Hepatocyte (in vitro differentiated cells): ENCODE measurements at regions not wholly inside any gene's neighbourhood (a gene's known extent, or its start where the extent isn't known, plus 50 kb on each side); places are given as distances from the start of the nearest gene placed in this dataset.

Experiments used
- DNase-seq: peaks from one replicate; pipeline ENCODE4 v3.0.0-alpha.2; 2016; ENCODE audit warnings: low spot score
- H2AFZ ChIP-seq: fragments of 200-600 bp; sonication (generic); 2 replicates; pipeline ENCODE4 v1.6.0; 2016; ENCODE audit warnings: antibody characterized with exemption, mild to moderate bottlenecking
- H3K27ac ChIP-seq: fragments of 200-600 bp; sonication (generic); 2 replicates; pipeline ENCODE4 v1.5.1; 2016; ENCODE audit warnings: mild to moderate bottlenecking
- H3K27me3 ChIP-seq: fragments of 200-600 bp; sonication (generic); 2 replicates; pipeline ENCODE4 v1.6.1; 2016
- H3K36me3 ChIP-seq: fragments of 200-600 bp; sonication (generic); replicated peaks from 2 replicates; pipeline ENCODE4 v1.5.1; 2016; ENCODE audit warnings: low read depth; ENCODE audit not compliant: insufficient read depth
- H3K4me1 ChIP-seq: fragments of 200-600 bp; sonication (generic); 2 replicates; pipeline ENCODE4 v1.5.1; 2016; ENCODE audit warnings: mild to moderate bottlenecking, moderate library complexity; ENCODE audit not compliant: insufficient read depth
- H3K4me2 ChIP-seq: fragments of 200-600 bp; sonication (generic); 2 replicates; pipeline ENCODE4 v1.6.0; 2016
- H3K4me3 ChIP-seq: fragments of 200-600 bp; sonication (generic); 2 replicates; pipeline ENCODE4 v1.5.1; 2016; ENCODE audit warnings: mild to moderate bottlenecking
- H3K79me2 ChIP-seq: fragments of 200-600 bp; sonication (generic); 2 replicates; pipeline ENCODE4 v1.6.0; 2017; ENCODE audit warnings: mild to moderate bottlenecking
- H3K9me2 ChIP-seq: fragments of 200-600 bp; sonication (generic); replicated peaks from 2 replicates; pipeline ENCODE4 v1.6.0; 2017; ENCODE audit warnings: mild to moderate bottlenecking; ENCODE audit not compliant: insufficient read depth
- H3K9me3 ChIP-seq: fragments of 200-600 bp; sonication (generic); 2 replicates; pipeline ENCODE4 v1.5.1; 2016; ENCODE audit warnings: low read depth, mild to moderate bottlenecking
- H4K20me1 ChIP-seq: fragments of 200-600 bp; sonication (generic); 2 replicates; pipeline ENCODE4 v1.6.0; 2016; ENCODE audit warnings: mild to moderate bottlenecking; ENCODE audit not compliant: insufficient read depth, poor library complexity, severe bottlenecking
- EZH2 ChIP-seq: fragments of 200-600 bp; sonication (generic); IDR thresholded peaks from 2 replicates; pipeline ENCODE4 v1.6.1; 2016; ENCODE audit warnings: antibody characterized with exemption, mild to moderate bottlenecking, borderline replicate concordance
- EZH2phosphoT487 ChIP-seq: fragments of 200-600 bp; sonication (generic); IDR thresholded peaks from one replicate; pipeline ENCODE4 v1.6.1; 2018; ENCODE audit warnings: antibody characterized with exemption, mild to moderate bottlenecking, low read depth, moderate library complexity; ENCODE audit not compliant: unreplicated experiment, severe bottlenecking
- WGBS: methylation state at CpG from one replicate; pipeline ENCODE4 v1.1.6; 2016; ENCODE audit warnings: low lambda C conversion rate; ENCODE audit errors: missing lambda C conversion rate; 5-methylcytosine and 5-hydroxymethylcytosine counted together
- TF ChIP-seq, protein P1 (sequence below): fragments of 200-600 bp; sonication (generic); IDR thresholded peaks from 2 replicates; pipeline ENCODE4 v1.5.1; 2016; ENCODE audit warnings: antibody characterized with exemption, mild to moderate bottlenecking; ENCODE audit not compliant: poor library complexity

DNA sequence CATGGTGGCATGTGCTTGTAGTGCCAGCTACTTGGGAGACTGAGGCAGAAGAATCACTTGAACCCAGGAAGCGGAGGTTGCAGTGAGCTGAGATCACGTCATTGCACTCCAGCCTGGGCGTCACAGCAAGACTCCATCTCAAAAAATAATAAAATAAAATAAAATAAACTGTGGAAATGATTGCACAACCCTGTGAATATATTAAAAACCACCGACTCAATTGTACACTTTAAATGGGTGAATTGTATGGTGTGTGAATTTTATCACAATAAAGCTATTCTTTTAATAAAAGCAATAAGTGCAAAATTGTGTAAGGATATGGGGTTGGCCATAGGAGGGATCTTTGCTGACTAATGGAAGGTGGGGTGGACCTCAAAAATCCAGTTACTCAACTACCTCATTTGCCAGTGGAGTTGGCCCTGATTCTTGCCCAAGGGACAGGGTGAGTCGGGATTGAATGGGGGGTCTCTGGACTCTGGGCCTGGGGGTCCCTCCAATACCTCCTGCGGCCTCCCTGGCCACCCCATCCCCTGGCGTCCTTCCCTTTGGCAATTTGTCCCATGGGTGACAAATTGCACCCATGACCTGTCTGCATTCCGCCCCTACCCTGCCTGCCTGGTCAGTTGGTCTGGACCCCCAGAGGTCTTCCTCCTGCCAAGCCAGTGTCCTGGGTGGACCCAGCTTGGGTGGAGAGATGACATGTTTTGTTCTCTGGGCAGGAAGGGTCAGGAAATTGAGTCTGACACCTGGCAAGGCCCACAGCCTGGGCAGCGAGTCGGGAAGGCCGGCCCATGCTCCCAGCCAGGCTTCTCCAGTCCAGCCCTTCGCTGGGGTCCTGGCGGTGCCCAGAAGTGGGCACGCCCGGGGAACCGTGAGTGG, 61.7 kb upstream of the ELN start:
- TF ChIP-seq EZH2phosphoT487 (no peak), EZH2 (no peak)
- TF ChIP-seq, protein P1, sequence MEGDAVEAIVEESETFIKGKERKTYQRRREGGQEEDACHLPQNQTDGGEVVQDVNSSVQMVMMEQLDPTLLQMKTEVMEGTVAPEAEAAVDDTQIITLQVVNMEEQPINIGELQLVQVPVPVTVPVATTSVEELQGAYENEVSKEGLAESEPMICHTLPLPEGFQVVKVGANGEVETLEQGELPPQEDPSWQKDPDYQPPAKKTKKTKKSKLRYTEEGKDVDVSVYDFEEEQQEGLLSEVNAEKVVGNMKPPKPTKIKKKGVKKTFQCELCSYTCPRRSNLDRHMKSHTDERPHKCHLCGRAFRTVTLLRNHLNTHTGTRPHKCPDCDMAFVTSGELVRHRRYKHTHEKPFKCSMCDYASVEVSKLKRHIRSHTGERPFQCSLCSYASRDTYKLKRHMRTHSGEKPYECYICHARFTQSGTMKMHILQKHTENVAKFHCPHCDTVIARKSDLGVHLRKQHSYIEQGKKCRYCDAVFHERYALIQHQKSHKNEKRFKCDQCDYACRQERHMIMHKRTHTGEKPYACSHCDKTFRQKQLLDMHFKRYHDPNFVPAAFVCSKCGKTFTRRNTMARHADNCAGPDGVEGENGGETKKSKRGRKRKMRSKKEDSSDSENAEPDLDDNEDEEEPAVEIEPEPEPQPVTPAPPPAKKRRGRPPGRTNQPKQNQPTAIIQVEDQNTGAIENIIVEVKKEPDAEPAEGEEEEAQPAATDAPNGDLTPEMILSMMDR = no peak
- no peak for DNase-seq

DNA sequence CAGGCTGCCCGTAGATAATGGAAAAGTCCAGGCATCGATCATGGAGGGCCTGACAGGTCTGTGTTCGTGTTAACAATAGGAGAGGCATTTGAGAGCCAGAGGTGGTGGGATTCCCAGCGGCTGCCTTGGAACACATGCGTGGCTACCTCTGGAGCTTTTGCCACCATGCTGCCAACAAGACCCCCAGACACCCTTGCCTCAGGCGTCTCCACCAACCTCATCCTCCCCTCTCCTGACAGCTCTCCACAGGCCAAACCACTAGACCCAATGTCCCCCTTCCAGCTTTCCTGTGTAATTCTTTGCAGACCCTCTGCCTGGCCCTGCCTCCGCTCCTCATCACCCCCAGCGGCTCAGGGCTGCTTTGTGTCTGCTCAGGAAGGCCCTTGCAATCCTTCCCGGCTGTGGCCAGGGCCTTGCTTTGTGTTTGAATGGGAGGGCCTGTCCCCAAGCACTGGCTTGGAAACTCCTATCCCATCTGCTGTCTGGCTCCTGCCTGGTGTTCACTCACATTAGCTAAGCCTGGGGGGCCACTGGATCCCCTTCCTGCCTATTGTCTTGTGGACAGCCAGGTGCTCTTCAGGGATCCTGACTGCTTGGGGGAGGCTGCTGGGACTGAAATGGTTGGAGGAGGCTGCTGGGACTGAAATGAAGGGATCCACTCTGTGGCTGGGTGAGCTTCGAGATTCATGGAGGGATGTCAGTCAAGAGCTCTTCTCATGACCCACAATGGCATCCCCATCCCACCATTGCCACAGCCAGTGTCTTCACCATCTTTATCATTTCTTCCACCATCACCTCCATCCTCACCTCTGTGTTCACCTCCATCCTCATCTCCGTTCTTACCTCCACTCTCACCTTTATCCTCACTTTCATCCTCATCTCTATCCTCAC, 60.8 kb upstream of the ELN start:
- peaks cover 6% of the 10 kb centered on the region for H3K9me3 ChIP-seq
- no peak overlapping the region for H3K27ac ChIP-seq
- 87% methylated on average over 10 of the region's 11 CpGs for WGBS
- no peak overlapping the region for H3K4me2 ChIP-seq
- H3K36me3 ChIP-seq = no peaks in the 10 kb centered on the region
- no peaks in the 10 kb centered on the region for H3K9me2 ChIP-seq
- no peaks in the 10 kb centered on the region for H3K27me3 ChIP-seq
- no peaks in the 10 kb centered on the region for H3K79me2 ChIP-seq
- H3K4me1 ChIP-seq = no peaks in the 10 kb centered on the region
- TF ChIP-seq EZH2phosphoT487 (no peak), EZH2 (no peak)
- TF ChIP-seq, protein P1 = no peak
- no peak overlapping the region for H3K4me3 ChIP-seq
- no peak for DNase-seq
- H4K20me1 ChIP-seq = no peaks in the 10 kb centered on the region
- H2AFZ ChIP-seq = no peak overlapping the region

More for the DNA sequence above, 61.7 kb upstream of the ELN start:
- Histone ChIP-seq H3K36me3 (no peaks in the 10 kb centered on the region), H3K9me2 (no peaks in the 10 kb centered on the region), H2AFZ (no peak overlapping the region), H3K4me3 (no peak overlapping the region), H3K9me3 (peaks cover 6% of the 10 kb centered on the region), H3K4me2 (no peak overlapping the region), H3K27me3 (no peaks in the 10 kb centered on the region), H4K20me1 (no peaks in the 10 kb centered on the region), H3K27ac (no peak overlapping the region), H3K4me1 (no peaks in the 10 kb centered on the region), H3K79me2 (no peaks in the 10 kb centered on the region)
- WGBS = 93% methylated on average over 16 of the region's 16 CpGs

DNA sequence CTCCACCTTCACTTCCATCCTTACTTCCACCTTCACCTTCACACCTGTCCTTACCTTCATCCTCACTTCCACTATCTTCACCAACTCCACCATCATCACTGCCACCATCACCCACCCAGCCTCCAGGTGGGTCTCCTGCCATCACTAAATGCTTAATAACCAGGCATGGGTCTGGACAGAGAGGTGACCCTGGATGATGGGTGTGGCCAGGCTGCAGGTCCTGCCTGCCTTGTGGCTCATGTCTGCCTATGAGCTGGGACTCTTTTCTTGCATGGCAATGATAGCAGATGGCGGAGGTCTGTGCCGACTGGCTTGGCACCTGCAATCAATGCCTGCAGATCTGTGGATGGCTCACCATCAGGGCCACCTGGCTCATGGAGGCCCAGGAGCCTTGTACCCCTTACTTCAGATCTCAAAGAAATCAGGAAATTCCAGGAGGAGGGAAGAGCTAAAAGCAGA, 60.1 kb upstream of the ELN start:
- TF ChIP-seq, protein P1 = no peak
- TF ChIP-seq EZH2 (no peak), EZH2phosphoT487 (no peak)
- no peak overlapping the region for H3K4me3 ChIP-seq
- H2AFZ ChIP-seq = no peak overlapping the region
- H3K9me3 ChIP-seq = peaks cover 3% of the 10 kb centered on the region
- H3K4me2 ChIP-seq = no peak overlapping the region
- 95% methylated on average over 2 of the region's 2 CpGs for WGBS
- no peaks in the 10 kb centered on the region for H3K79me2 ChIP-seq
- no peaks in the 10 kb centered on the region for H3K27me3 ChIP-seq
- no peaks in the 10 kb centered on the region for H4K20me1 ChIP-seq
- H3K36me3 ChIP-seq = no peaks in the 10 kb centered on the region
- H3K27ac ChIP-seq = no peak overlapping the region
- H3K9me2 ChIP-seq = no peaks in the 10 kb centered on the region
- DNase-seq = no peak
- no peaks in the 10 kb centered on the region for H3K4me1 ChIP-seq
